ENCODE measurements at regions not wholly inside any gene's neighbourhood (a gene's known extent, or its start where the extent isn't known, plus 50 kb on each side); places are given as distances from the start of the nearest gene placed in this dataset.

DNA sequence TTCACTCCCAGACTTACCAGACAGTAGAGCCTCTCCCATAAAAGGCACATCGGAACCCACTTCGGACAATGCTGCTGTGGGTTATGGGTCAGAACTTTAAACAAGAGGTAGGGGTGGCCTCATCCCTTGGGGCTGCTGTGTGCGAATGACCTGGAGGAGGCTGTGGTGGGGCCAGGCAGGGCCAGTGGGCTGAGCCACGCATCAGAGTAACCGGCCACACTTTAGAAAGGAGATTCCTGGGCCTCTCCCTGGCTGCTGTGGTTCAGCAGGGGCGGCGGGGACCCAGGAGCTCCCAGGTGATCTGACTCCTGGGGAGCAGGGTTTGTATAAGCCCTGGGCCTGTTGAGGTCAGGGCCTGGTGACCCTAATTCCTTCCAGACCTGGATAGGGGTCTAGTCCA is 110.2 kb upstream of the C1orf174 start:
- no peak overlapping the region for H3K4me3 ChIP-seq
- H3K27ac ChIP-seq, result no peak overlapping the region

- H3K27ac ChIP-seq, result no peak overlapping the region
- H3K4me3 ChIP-seq, result no peak overlapping the region
Observed at GRCh38 chr1:4010814-4011605, 110.9 kb upstream of the C1orf174 start.

GRCh38 chr1:4016351-4017130 is 116.5 kb upstream of the C1orf174 start:
- H3K27ac ChIP-seq, result no peak overlapping the region
- H3K4me3 ChIP-seq, result no peak overlapping the region

GRCh38 chr1:4017636-4018365 is 117.7 kb upstream of the C1orf174 start:
- H3K4me3 ChIP-seq, result no peak overlapping the region
- no peak overlapping the region for H3K27ac ChIP-seq

GRCh38 chr1:4018466-4019146 is 118.5 kb upstream of the C1orf174 start:
- no peak overlapping the region for H3K4me3 ChIP-seq
- H3K27ac ChIP-seq, result no peak overlapping the region

DNA sequence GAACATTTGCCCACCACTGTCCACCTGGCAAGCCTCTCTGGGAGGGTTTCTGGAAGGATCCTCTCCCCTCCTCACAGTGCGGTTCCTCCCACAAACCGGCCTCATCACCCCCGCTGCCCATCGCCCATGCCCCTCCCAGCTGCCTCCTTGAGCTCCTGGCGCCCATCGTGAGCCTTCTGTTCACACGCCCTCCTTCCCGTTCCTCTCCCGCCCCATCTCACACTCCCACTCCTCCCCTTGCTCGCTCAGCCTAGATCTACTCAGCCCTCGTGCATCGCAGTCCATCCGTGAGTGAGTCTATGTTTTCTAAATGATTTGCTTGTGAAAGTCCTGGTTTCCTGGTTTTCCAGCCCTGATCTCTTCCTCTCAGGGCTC is 119.1 kb upstream of the C1orf174 start:
- no peak overlapping the region for H3K4me3 ChIP-seq
- H3K27ac ChIP-seq, result no peak overlapping the region

GRCh38 chr1:4019606-4020331 is 119.7 kb upstream of the C1orf174 start:
- Histone ChIP-seq H3K4me3 (no peak overlapping the region), H3K27ac (no peak overlapping the region)

- Histone ChIP-seq H3K4me3 (no peak overlapping the region), H3K27ac (no peak overlapping the region)
Observed at GRCh38 chr1:4020449-4020848, 120.4 kb upstream of the C1orf174 start.

DNA sequence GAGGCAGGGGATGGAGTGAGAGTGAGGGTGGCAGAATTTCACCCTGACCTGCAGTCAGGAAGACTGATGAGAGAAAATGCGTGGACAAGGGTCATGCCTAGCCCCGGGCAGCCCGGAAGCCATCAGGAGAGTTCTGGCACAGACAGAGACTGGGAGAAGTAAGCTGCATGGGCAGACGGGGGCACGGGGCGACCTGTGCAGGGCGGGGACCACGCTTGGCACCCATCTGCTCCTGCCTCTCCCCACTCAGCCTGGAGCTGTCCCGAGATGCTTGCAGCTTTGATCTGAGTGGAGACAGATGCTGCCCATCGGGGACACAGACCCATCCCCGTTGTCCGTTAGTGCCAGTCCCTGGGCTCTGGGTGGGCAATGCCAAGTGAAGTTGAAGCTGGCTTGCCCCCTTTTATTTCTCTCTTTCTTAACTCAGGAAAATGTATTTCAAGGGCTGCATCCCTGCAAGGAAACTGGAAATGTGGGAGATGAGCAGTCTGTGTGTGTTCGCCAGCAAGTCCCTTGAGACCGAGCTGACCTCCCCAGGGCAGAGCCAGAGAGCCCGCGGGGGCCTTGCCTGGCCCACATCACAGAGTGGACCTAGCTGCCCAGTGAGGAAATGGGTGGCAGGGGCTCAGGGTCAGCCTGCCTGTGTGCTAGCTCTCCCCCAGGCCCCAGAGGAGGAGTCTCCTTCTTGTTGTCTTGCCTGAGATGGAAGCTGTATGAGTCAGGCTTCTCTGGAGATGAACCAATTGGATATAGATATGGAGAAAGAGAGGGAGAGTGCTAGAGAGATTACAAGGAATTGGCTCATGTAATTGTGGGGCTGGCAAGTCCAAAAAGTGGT is 121.3 kb upstream of the C1orf174 start:
- Histone ChIP-seq H3K4me3 (no peak overlapping the region), H3K27ac (no peak overlapping the region)

DNA sequence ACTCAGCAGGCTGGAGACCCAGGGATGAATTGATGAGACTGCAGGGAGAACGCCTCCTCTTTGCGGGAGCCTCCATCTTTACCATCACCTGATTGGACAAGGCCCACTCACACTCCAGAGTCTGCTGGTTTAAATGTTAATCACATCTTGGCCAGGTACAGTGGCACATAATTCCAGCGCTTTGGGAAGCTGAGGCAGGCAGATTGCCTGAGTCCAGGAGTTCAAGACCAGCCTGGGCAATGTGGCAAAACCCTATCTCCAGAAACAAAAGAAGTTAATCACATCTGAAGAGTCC is 121.8 kb upstream of the C1orf174 start:
- H3K27ac ChIP-seq, result no peak overlapping the region
- H3K4me3 ChIP-seq, result no peak overlapping the region

- no peak overlapping the region for H3K27ac ChIP-seq
- no peak overlapping the region for H3K4me3 ChIP-seq
Observed at GRCh38 chr1:4022715-4023114, 122.6 kb upstream of the C1orf174 start.

GRCh38 chr1:4023678-4024077 is 123.6 kb upstream of the C1orf174 start:
- Histone ChIP-seq H3K27ac (no peak overlapping the region), H3K4me3 (no peak overlapping the region)

- H3K4me3 ChIP-seq, result no peak overlapping the region
- H3K27ac ChIP-seq, result no peak overlapping the region
Observed at GRCh38 chr1:4024811-4025210, 124.7 kb upstream of the C1orf174 start.

DNA sequence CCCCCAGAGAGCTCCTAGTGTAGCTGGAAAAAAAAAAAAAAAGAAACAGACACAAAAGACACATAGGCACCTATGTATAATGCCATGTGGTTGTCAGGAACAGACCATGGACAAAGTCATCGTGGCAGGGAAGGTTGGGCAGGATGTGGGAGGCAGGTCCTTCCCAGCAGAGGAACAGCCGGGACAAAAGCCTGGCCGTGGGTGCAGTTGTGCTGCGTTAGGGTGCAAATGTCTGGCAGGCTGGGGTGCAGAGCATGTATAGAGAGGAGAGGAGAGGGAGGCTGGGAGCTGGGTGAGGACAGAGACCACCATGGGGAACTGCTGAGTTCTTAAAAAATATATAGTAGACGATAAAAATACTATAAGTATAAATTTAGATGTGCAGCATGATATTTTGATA is 125.7 kb upstream of the C1orf174 start:
- H3K27ac ChIP-seq, result no peak overlapping the region

GRCh38 chr1:4027008-4027407 is 126.9 kb upstream of the C1orf174 start:
- no peak overlapping the region for H3K4me3 ChIP-seq
- no peak overlapping the region for H3K27ac ChIP-seq

More for the DNA sequence above, 125.7 kb upstream of the C1orf174 start:
- H3K4me3 ChIP-seq, result no peak overlapping the region

- Histone ChIP-seq H3K27ac (no peak overlapping the region), H3K4me3 (no peak overlapping the region)
Observed at GRCh38 chr1:4027492-4028138, 127.5 kb upstream of the C1orf174 start.

- H3K27ac ChIP-seq, result no peak overlapping the region
- no peak overlapping the region for H3K4me3 ChIP-seq
Observed at GRCh38 chr1:4028139-4028501, 128.0 kb upstream of the C1orf174 start.

DNA sequence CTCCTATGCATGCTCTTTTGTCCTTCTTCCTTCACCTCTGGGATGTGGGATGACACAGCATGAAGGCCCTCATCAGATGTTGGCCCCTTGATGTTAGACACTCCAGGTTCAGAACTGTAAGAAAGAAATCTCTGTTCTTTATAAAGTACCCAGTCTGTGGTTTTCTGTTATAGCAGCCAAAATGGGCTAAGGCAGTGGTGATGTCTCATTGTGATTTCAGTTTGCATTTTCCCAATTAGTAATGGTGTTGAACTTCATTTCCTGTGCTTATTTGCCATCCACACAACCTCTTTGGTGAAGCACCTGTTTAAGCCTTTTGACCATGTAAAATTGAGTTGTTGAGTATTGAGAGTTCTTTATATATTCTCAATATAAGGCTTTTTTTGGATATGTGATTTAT is 129.3 kb upstream of the C1orf174 start:
- Histone ChIP-seq H3K27ac (no peak overlapping the region), H3K4me3 (no peak overlapping the region)

All from skin epidermis (tissue), 12 donors.